NCI-H1930 (cell line): ENCODE measurements at regions not wholly inside any gene's neighbourhood (a gene's known extent, or its start where the extent isn't known, plus 50 kb on each side); places are given as distances from the start of the nearest gene placed in this dataset.

Experiments used
- DNase-seq, 2 experiments: peaks; one replicate each; lab custom pipeline; 2025; lab: John Stamatoyannopoulos, UW

GRCh38 chr5:91283899-91284298 lies 99.2 kb downstream of the ARRDC3 start:
- no peak for DNase-seq

- DNase-seq = no peak
These were observed 99.8 kb downstream of the ARRDC3 start for GRCh38 chr5:91283326-91283725.

- no peak for DNase-seq
These were observed 100.9 kb downstream of the ARRDC3 start for GRCh38 chr5:91282210-91282609.

- peak in 1 of 2 experiments; percentile 28 for DNase-seq
These were observed 101.7 kb downstream of the ARRDC3 start for GRCh38 chr5:91281401-91281800.

- peak; percentile 62 to 80 for DNase-seq
These were observed 102.5 kb downstream of the ARRDC3 start for GRCh38 chr5:91280362-91281269.

- DNase-seq = no peak
These were observed 105.3 kb downstream of the ARRDC3 start for GRCh38 chr5:91277840-91278239.

GRCh38 chr5:91277093-91277626 lies 106.0 kb downstream of the ARRDC3 start:
- DNase-seq = no peak

GRCh38 chr5:91272858-91273257 lies 110.3 kb downstream of the ARRDC3 start:
- DNase-seq = no peak

GRCh38 chr5:91271999-91272398 lies 111.1 kb downstream of the ARRDC3 start:
- no peak for DNase-seq

- DNase-seq = no peak
These were observed 113.9 kb downstream of the ARRDC3 start for GRCh38 chr5:91269198-91269597.

- no peak for DNase-seq
These were observed 116.9 kb downstream of the ARRDC3 start for GRCh38 chr5:91266184-91266705.

- DNase-seq = no peak
These were observed 118.6 kb downstream of the ARRDC3 start for GRCh38 chr5:91264311-91265051.

GRCh38 chr5:91263898-91264297 lies 119.2 kb downstream of the ARRDC3 start:
- DNase-seq = no peak

GRCh38 chr5:91257301-91257700 lies 125.8 kb downstream of the ARRDC3 start:
- DNase-seq = no peak

- no peak for DNase-seq
These were observed 127.0 kb downstream of the ARRDC3 start for GRCh38 chr5:91256142-91256524.

- DNase-seq = no peak
These were observed 127.5 kb downstream of the ARRDC3 start for GRCh38 chr5:91255396-91256141.

GRCh38 chr5:91252916-91253315 lies 130.2 kb downstream of the ARRDC3 start:
- DNase-seq = no peak

GRCh38 chr5:91245871-91246270 lies 137.2 kb downstream of the ARRDC3 start:
- no peak for DNase-seq

- no peak for DNase-seq
These were observed 138.1 kb downstream of the ARRDC3 start for GRCh38 chr5:91245074-91245452.

- no peak for DNase-seq
These were observed 138.6 kb downstream of the ARRDC3 start for GRCh38 chr5:91244380-91245073.

- no peak for DNase-seq
These were observed 139.3 kb downstream of the ARRDC3 start for GRCh38 chr5:91243852-91244251.
